ENCODE measurements at regions not wholly inside any gene's neighbourhood (a gene's known extent, or its start where the extent isn't known, plus 50 kb on each side); places are given as distances from the start of the nearest gene placed in this dataset.
A peak's percentile ranks its signal among the peaks of the same experiment; 100 is the strongest.
"Not testable (repeated sequence)": the region's sequence is repeated elsewhere in the genome, so short reads cannot be mapped to it uniquely, and the experiment has no call there.

- no peak for DNase-seq (ENCODE audit: low read depth, low spot score)
These were observed 54.7 kb upstream of the NRIP1 start for GRCh38 chr21:15119486-15119885.

- DNase-seq (ENCODE audit: low read depth, low spot score): no peak
These were observed 56.4 kb upstream of the NRIP1 start for GRCh38 chr21:15121097-15121654.

DNA sequence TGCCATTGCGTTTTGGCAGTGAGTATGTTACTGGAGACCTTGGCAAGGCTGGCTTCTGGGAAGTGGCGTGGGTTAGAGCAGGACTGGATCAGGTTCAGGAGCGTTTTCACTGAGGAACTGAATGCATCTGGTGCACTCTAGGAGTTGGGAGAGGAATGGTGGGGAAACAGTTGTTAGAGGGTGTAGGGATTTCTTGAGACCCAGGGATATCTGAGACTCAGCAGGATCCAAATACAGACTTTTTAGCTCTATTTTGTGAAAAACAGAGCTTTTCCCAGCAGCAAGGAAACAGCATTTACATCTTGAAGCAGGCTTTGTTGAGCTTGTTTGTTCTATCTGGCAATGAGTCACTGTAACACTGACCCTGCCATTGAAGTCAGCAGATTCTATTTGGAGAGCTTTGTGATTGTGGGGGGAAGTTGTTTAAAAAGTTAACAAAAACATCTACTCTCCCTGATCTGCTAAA is 56.9 kb upstream of the NRIP1 start:
- DNase-seq (ENCODE audit: low read depth, low spot score): peak; percentile 21

- no peak for DNase-seq (ENCODE audit: low read depth, low spot score)
These were observed 57.4 kb upstream of the NRIP1 start for GRCh38 chr21:15122241-15122640.

GRCh38 chr21:15124731-15125130 is 59.9 kb upstream of the NRIP1 start:
- DNase-seq (ENCODE audit: low read depth, low spot score): no peak

DNA sequence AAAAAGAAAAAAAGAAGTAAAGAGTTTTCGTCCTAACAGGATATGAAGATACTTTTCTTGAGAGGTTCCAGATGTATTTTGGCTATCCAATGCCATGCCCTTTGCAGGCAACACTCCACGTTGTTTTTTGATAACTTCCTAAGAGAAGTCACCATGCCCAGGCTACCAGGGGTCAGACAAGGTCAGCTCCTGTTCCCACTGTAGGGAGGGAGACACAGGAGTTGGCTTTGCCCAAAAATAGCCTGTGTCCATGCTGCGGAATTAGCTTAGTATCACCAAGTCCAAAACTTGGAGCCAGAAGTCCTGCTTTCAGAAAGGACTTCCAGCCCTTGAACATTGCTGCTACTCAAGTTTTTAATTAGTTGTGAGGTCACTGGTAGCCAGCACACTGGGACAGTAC is 62.1 kb upstream of the NRIP1 start:
- DNase-seq (ENCODE audit: low read depth, low spot score): no peak

DNA sequence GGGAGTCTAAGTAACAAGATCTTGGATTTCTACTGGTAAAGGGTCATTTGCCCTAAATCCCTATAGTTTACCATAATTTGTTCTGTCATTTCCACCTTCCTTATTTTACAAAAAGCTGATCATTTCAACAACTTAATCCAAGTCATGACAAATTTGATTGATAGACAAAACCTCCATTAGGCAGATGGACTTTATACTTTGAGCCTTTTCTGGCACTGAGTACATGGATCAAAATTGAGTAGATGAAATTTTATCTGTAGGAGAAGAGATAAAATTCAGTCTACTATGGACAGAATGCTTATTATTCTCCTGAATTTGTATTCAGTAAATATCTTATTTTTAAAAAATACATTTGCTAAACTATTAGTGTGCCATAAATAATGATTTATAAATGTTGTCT is 62.6 kb upstream of the NRIP1 start:
- DNase-seq (ENCODE audit: low read depth, low spot score): no peak

DNA sequence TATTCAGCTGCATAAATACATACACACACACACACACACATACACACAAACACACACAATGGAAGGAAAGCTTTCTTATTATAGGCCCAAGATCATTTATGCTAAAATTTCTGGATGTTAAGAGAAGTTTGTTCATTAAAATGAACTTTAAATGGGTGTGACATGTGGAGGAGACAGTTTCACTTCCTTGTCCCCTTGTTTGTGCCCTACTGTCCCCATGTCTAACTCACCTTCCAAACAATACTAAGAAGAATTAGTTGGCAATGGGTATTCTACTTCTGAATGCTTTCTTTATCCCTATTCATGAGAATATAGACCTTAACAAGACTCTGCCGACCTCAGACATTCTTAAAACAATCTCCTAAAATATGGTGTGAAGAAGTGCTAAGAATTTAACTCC is 63.5 kb upstream of the NRIP1 start:
- no peak for DNase-seq (ENCODE audit: low read depth, low spot score)

- DNase-seq (ENCODE audit: low read depth, low spot score): not testable (repeated sequence)
These were observed 63.9 kb upstream of the NRIP1 start for GRCh38 chr21:15128714-15129113.

DNA sequence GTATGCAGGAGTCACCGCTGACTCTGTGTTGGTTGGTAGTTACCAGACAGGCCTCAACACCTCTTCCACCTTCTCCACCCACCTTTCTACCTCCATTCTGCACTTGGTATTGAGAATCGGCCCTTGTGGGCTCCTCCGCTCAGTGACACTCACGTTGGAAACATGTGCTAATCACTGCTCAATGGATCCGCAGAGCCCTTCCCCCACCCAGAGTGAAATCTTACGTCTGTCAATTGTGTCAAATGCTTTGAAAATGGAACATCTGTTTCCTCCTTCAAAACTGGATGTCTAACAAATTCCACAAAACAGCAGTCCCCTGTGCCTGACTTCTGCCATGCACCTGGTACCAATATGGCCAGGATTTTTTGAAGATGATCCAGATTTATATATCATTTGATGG is 65.5 kb upstream of the NRIP1 start:
- DNase-seq (ENCODE audit: low read depth, low spot score): no peak

DNA sequence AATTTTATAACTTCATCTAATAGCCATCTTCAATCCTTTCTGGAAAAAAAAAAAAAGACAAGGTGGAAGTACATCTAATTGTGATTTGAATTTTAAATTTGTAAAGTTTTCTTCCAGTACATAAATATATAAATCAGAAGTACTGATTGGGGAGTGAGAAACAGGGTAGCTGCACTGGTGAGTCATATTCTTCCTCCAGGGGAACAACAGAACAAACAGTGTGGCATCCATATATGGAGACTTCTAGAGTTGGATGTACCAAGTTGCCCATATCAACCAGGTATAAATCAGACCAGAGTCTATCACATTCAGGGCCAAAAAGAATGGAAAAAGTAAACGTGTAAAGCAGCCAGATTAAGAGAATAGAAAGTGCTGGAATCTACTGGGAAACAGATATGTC is 66.0 kb upstream of the NRIP1 start:
- DNase-seq (ENCODE audit: low read depth, low spot score): no peak

DNA sequence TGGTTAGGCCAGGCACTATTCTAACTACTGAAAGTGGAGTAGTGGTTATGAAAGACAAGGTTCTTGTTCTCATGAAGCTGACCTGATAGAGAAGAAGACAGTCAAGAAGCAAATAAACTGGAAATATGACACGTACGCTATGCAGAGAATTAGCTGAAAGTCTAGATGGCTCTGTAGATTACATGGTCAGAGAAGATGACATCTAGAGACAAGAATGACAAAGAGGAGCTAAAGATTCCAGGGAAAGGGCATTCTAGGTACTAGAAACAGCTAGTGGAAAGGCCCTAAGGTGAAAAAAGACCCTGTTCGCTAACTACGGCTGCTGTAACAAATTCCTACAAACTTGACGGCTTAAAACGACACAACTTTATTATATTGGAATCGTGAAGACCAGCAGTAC is 68.0 kb upstream of the NRIP1 start:
- DNase-seq (ENCODE audit: low read depth, low spot score): no peak

DNA sequence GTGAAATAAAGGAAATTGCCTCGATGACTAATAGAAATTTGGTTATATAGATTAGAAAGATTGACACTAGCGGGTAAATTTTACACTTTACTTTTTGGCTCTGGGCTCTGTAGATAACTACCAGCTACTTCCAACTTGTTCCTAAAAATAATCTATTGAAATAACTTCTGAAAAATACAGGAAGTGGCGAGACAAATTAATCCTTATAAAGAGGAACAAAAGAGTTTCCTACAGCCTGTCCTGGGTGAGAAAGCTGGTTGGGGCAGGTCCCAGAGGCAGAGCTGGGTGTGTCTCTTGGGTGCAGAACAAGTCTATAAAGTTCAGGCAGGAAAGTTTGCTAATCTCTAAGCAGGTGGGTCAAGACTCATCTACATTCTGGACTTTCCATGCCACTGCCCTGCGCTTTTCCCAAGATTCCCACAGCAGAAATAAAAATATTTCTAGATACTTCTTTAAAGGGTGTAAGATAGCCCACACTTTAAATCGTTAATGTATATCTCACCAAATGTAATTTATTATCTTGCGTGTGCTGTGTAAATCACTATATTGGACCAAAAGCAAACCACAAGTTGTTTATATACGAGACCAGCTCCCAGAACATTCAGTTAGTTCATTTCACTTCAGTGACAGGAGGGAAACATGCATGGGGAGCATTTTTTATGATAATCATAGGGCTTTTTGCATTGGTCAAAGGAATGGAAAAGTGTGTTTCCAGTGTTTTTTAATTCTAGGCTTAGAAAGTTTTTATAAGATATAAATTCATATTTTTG is 70.1 kb upstream of the NRIP1 start:
- DNase-seq (ENCODE audit: low read depth, low spot score): no peak

- no peak for DNase-seq (ENCODE audit: low read depth, low spot score)
These were observed 71.2 kb upstream of the NRIP1 start for GRCh38 chr21:15135867-15136629.

DNA sequence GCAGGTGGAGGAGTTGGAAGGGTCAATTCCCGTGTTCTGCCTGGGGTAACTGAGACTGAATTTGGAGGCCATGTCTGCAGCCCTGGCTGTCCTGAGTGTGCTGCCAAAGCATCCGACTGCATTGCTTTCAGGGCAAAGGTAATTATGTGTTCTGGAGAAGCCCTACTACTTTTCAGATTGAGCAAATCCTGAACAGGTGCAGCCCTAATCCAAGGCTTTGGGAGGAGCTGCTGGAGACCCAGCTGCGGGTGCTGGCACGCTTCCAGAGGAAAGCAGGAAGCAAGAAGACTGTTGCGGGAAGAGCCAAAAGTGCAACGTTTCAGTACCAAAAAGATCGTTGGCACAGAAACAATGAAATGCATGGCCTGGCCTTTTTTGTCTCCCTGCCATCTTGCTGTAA is 73.7 kb upstream of the NRIP1 start:
- DNase-seq (ENCODE audit: low read depth, low spot score): no peak

GRCh38 chr21:15139898-15140297 is 75.1 kb upstream of the NRIP1 start:
- no peak for DNase-seq (ENCODE audit: low read depth, low spot score)

GRCh38 chr21:15140321-15141019 is 75.7 kb upstream of the NRIP1 start:
- no peak for DNase-seq (ENCODE audit: low read depth, low spot score)

DNA sequence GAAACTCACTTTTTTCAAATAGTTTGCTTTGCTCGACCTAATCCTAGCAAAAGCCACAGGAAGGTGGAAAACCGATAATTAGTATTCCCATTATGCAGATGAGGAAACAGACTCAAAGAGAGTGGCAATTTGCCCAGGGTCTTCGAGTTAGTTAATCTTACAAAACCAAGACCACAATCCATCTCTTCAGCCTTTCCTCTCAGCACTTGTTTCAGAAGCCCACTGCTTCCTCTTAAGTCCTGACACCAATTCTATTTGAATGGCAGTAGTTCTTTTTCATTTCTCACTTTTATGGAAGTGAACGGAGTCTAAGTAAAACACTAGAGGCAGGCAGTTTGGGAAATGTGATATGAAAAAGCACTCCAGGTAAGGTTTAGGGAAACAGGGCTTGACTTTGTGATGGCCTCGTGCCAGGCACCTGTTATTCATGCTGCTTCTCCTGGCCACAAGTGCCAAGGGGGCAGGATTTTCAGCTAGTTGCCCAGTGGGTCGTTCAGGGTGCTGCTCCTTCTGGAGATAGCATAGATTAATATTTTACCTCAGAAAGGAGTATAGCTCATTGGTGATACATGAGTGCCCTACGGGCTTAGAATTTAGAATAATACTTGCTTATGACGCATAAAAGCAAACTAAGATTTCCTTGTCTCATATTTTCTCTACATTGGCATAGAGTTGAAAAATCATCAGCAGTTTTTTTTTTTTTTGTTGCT is 76.6 kb upstream of the NRIP1 start:
- DNase-seq (ENCODE audit: low read depth, low spot score): no peak

DNA sequence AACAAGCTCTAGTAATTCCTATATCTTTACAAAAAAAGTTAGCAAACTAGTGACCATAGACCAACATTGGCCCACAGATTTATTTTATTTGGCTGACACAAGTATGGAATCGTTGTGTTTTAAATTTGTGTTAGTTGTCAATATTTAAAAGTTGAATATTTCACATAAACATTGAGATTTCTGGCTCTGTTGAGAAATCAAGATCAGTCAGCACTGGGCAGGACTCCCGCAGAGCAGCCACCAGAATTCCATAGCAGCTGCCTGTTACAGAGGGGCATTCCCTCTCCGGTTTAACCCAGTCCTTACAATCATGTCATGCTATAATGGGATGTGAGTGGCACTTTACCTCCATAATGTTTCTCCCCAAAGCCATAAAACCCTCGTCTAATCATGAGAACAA is 79.2 kb upstream of the NRIP1 start:
- DNase-seq (ENCODE audit: low read depth, low spot score): no peak

- no peak for DNase-seq (ENCODE audit: low read depth, low spot score)
These were observed 83.6 kb upstream of the NRIP1 start for GRCh38 chr21:15148437-15148836.

- no peak for DNase-seq (ENCODE audit: low read depth, low spot score)
These were observed 84.9 kb upstream of the NRIP1 start for GRCh38 chr21:15149600-15150224.
